ENCODE measurements at regions not wholly inside any gene's neighbourhood (a gene's known extent, or its start where the extent isn't known, plus 50 kb on each side); places are given as distances from the start of the nearest gene placed in this dataset.

DNA sequence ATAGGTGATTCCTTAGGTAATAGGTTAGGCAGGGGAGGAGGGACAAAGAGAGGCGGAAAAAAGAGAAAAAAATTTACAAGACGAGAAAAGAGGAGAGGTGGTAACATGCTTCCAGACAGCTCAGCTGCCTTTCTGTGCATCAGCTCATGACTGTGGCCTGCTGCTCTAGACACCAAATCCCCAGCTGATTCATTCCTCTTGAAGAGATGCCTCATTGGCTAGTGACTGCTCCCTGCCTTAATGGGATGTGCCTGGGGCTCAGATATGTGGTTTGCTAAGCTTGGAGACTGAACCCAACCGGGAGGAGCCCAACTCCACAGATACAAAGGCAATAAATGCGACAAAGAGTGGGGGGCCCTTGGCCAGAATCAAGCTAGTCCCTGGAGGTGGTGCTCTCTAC, 105.9 kb upstream of the FAM20A start:
- no peak for TF ChIP-seq POLR2A (IDR thresholded peaks at IDR 0.05)
- TF ChIP-seq, protein P1, sequence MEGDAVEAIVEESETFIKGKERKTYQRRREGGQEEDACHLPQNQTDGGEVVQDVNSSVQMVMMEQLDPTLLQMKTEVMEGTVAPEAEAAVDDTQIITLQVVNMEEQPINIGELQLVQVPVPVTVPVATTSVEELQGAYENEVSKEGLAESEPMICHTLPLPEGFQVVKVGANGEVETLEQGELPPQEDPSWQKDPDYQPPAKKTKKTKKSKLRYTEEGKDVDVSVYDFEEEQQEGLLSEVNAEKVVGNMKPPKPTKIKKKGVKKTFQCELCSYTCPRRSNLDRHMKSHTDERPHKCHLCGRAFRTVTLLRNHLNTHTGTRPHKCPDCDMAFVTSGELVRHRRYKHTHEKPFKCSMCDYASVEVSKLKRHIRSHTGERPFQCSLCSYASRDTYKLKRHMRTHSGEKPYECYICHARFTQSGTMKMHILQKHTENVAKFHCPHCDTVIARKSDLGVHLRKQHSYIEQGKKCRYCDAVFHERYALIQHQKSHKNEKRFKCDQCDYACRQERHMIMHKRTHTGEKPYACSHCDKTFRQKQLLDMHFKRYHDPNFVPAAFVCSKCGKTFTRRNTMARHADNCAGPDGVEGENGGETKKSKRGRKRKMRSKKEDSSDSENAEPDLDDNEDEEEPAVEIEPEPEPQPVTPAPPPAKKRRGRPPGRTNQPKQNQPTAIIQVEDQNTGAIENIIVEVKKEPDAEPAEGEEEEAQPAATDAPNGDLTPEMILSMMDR (IDR thresholded peaks at IDR 0.05) = no peak
- Histone ChIP-seq H3K27me3 (no peaks in the 10 kb centered on the region), H3K9me3 (no peaks in the 10 kb centered on the region), H3K4me3 (no peak overlapping the region), H3K36me3 (no peaks in the 10 kb centered on the region), H3K27ac (peak overlapping the region in 7 of 12 donors; percentile 14 to 81 (median 52)), H3K4me1 (peaks cover 0 to 20% (median 0%) of the 10 kb centered on the region in 12 donors)
- intact Hi-C loops (cut with DNase I) = no loop called here
- WGBS, 4 donors = 74 to 85% (median 79%) methylated on average over 4 of the region's 4 CpGs
- ATAC-seq = peak in 3 of 4 donors; percentile 38 to 75 (median 62)
- peak in 2 of 5 donors; percentile 17 to 35 for DNase-seq

- Histone ChIP-seq H3K27ac (peak overlapping the region in 8 of 12 donors; percentile 0 to 81 (median 46)), H3K36me3 (no peaks in the 10 kb centered on the region), H3K4me3 (no peak overlapping the region), H3K9me3 (no peaks in the 10 kb centered on the region), H3K4me1 (peaks cover 0 to 20% (median 0%) of the 10 kb centered on the region in 12 donors), H3K27me3 (no peaks in the 10 kb centered on the region)
- intact Hi-C loops (cut with DNase I) = no loop called here
- no peak for DNase-seq
- TF ChIP-seq, protein P1 (IDR thresholded peaks at IDR 0.05) = no peak
- TF ChIP-seq POLR2A (IDR thresholded peaks at IDR 0.05) = no peak
- WGBS, 4 donors = 66 to 75% (median 68%) methylated on average over 5 of the region's 5 CpGs
- ATAC-seq = peak in 2 of 4 donors; percentile 5 to 14
Observed at GRCh38 chr17:68706356-68706920, 105.3 kb upstream of the FAM20A start.

DNA sequence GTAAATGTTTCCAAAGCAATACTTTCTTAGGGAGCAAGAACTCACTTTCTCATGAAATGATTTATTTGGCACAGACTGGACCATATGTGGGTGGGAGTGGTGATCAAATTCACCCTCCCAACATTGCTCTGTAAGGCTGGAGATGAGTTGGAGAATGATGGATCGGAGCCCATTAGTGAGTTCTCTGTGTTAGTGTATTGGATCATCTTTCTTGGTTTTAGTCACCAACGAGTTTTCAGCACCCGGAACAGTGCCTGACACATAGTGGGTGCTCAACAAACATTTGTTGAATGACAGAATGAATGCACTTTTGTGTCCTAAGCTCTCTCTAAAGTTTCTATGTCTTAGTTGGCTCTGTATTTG, 104.5 kb upstream of the FAM20A start:
- intact Hi-C loops (cut with DNase I) = no loop called here
- Histone ChIP-seq H3K36me3 (no peaks in the 10 kb centered on the region), H3K27ac (peak overlapping the region in 7 of 12 donors; percentile 0 to 81 (median 52)), H3K4me3 (no peak overlapping the region), H3K27me3 (peaks cover 0 to under 1% (median 0%) of the 10 kb centered on the region in 9 donors), H3K9me3 (no peaks in the 10 kb centered on the region), H3K4me1 (peaks cover 0 to 26% (median under 1%) of the 10 kb centered on the region in 12 donors)
- 65 to 81% (median 73%) methylated on average over 3 of the region's 3 CpGs for WGBS, 4 donors
- TF ChIP-seq POLR2A (IDR thresholded peaks at IDR 0.05) = no peak
- TF ChIP-seq, protein P1 (IDR thresholded peaks at IDR 0.05) = no peak
- DNase-seq (no peak), ATAC-seq (peak in 2 of 4 donors; percentile 14 to 58)

GRCh38 chr17:68704871-68705713, 103.9 kb upstream of the FAM20A start:
- ATAC-seq (peak in 3 of 4 donors; percentile 67 to 71 (median 69)), DNase-seq (peak in 1 of 5 donors; percentile 35)
- WGBS, 4 donors = 70 to 78% (median 77%) methylated on average over 11 of the region's 11 CpGs

More at GRCh38 chr17:68704871-68705713, 103.9 kb upstream of the FAM20A start:
- Histone ChIP-seq H3K4me1 (peaks cover 0 to 32% (median 3%) of the 10 kb centered on the region in 12 donors), H3K9me3 (no peaks in the 10 kb centered on the region), H3K4me3 (no peak overlapping the region), H3K36me3 (no peaks in the 10 kb centered on the region), H3K27ac (peak overlapping the region in 6 of 12 donors; percentile 29 to 81 (median 61)), H3K27me3 (peaks cover 0 to 4% (median 0%) of the 10 kb centered on the region in 9 donors)
- TF ChIP-seq, protein P1 (IDR thresholded peaks at IDR 0.05) = no peak
- no peak for TF ChIP-seq POLR2A (IDR thresholded peaks at IDR 0.05)
- intact Hi-C loops (cut with DNase I) = no loop called here

Measured in heart left ventricle (tissue), 16 donors.